Left lung (tissue), 4 donors: ENCODE measurements at regions not wholly inside any gene's neighbourhood (a gene's known extent, or its start where the extent isn't known, plus 50 kb on each side); places are given as distances from the start of the nearest gene placed in this dataset.
A peak's percentile ranks its signal among the peaks of the same experiment; 100 is the strongest.

ENCODE experiments used
- ATAC-seq: fragments of 200-7000 bp; cut with Tn5 transposase; one replicate; pipeline ENCODE4 v1.9.1; 2020; ENCODE audit warnings: moderate library complexity
- DNase-seq, 4 donors: peaks; one replicate each; pipeline ENCODE4 v3.0.0-alpha.2; 2013 to 2020
- H3K27ac ChIP-seq, 2 donors: fragments of 200-600 bp; sonication (generic) in 1 of 2; one replicate each; pipeline versions ENCODE4 v1.5.0 to v1.8.0; 2020 to 2021
- H3K27me3 ChIP-seq, 2 donors: fragments of 200-600 bp; sonication (generic) in 1 of 2; one replicate each; pipeline versions ENCODE4 v1.5.0 to v1.8.0; 2020 to 2021
- H3K36me3 ChIP-seq, 2 donors: fragments of 200-600 bp; sonication (generic) in 1 of 2; one replicate each; pipeline versions ENCODE4 v1.5.0 to v1.8.0; 2020 to 2021
- H3K4me1 ChIP-seq, 2 donors: fragments of 200-600 bp; one replicate each; pipeline ENCODE4 v1.8.0; 2021
- H3K4me3 ChIP-seq, 2 donors: fragments of 200-600 bp; sonication (generic) in 1 of 2; one replicate each; pipeline versions ENCODE4 v1.5.0 to v1.8.0; 2020 to 2021; ENCODE audit warnings: mild to moderate bottlenecking in 1 of 2
- H3K9me3 ChIP-seq, 2 donors: fragments of 200-600 bp; sonication (generic) in 1 of 2; one replicate each; pipeline versions ENCODE4 v1.5.0 to v1.8.0; 2020 to 2021
- CTCF ChIP-seq, 2 donors: fragments of 200-600 bp; sonication (generic) in 1 of 2; IDR thresholded peaks; one replicate each; pipeline versions ENCODE4 v1.5.0 to v1.8.0; 2021; ENCODE audit warnings: antibody characterized with exemption in 2 of 2
- intact Hi-C, 2 donors: fragments of 100-400 bp; cut with DNase I; formaldehyde crosslinking; loops; one replicate each; pipeline versions ENCODE4 v1.11.2 to v1.14.2; 2022
- donor health status: DM: no; HTN: yes; CAD: no.
- donor health status: DM: no; HTN: no; CAD: no.

GRCh38 chr4:111454961-111455360, 690.3 kb upstream of the FAM241A start:
- ATAC-seq (no peak), DNase-seq (peak in 2 of 4 donors; percentile 9 to 26)
- Histone ChIP-seq H3K4me3 (no peak overlapping the region), H3K9me3 (no peaks in the 10 kb centered on the region), H3K4me1 (no peaks in the 10 kb centered on the region), H3K27me3 (no peaks in the 10 kb centered on the region), H3K27ac (no peak overlapping the region), H3K36me3 (no peaks in the 10 kb centered on the region)
- intact Hi-C loops: no loop called here
- no peak for TF ChIP-seq CTCF (IDR thresholded peaks at IDR 0.05)

- no peak for TF ChIP-seq CTCF (IDR thresholded peaks at IDR 0.05)
- Histone ChIP-seq H3K9me3 (peaks cover 0 to 3% of the 10 kb centered on the region in 2 donors), H3K27me3 (no peaks in the 10 kb centered on the region), H3K36me3 (no peaks in the 10 kb centered on the region), H3K27ac (no peak overlapping the region), H3K4me3 (no peak overlapping the region), H3K4me1 (no peaks in the 10 kb centered on the region)
- DNase-seq (no peak), ATAC-seq (no peak)
- intact Hi-C loops: no loop called here
Observed at GRCh38 chr4:111464251-111465045, 680.8 kb upstream of the FAM241A start.

GRCh38 chr4:111466811-111467604, 678.2 kb upstream of the FAM241A start:
- Histone ChIP-seq H3K4me3 (no peak overlapping the region), H3K27me3 (no peaks in the 10 kb centered on the region), H3K36me3 (no peaks in the 10 kb centered on the region), H3K9me3 (peaks cover 0 to 3% of the 10 kb centered on the region in 2 donors), H3K4me1 (no peaks in the 10 kb centered on the region), H3K27ac (no peak overlapping the region)
- no peak for TF ChIP-seq CTCF (IDR thresholded peaks at IDR 0.05)
- DNase-seq (no peak), ATAC-seq (no peak)
- intact Hi-C loops: no loop called here

- intact Hi-C loops: no loop called here
Observed at GRCh38 chr4:111475001-111475400, 670.3 kb upstream of the FAM241A start.

More at GRCh38 chr4:111475001-111475400, 670.3 kb upstream of the FAM241A start:
- H3K36me3 ChIP-seq: no peaks in the 10 kb centered on the region
- H3K4me3 ChIP-seq: no peak overlapping the region
- DNase-seq (peak in 1 of 4 donors; percentile 33), ATAC-seq (no peak)
- no peak for TF ChIP-seq CTCF (IDR thresholded peaks at IDR 0.05)
- no peaks in the 10 kb centered on the region for H3K27me3 ChIP-seq
- no peak overlapping the region for H3K27ac ChIP-seq
- H3K9me3 ChIP-seq: no peaks in the 10 kb centered on the region
- no peaks in the 10 kb centered on the region for H3K4me1 ChIP-seq
